MM.1S (cell line): ENCODE measurements at regions not wholly inside any gene's neighbourhood (a gene's known extent, or its start where the extent isn't known, plus 50 kb on each side); places are given as distances from the start of the nearest gene placed in this dataset.

ENCODE experiments used
- CTCF ChIP-seq: fragments of 300-600 bp; sonication (generic); IDR thresholded peaks from 2 replicates; pipeline ENCODE4 v1.5.1; 2016; ENCODE audit warnings: antibody characterized with exemption, low read length, mixed read lengths
- EZH2 ChIP-seq: fragments of 300-600 bp; sonication (generic); optimal IDR thresholded peaks from 2 replicates; pipeline ENCODE3; 2017; ENCODE audit warnings: low read depth, mild to moderate bottlenecking, antibody characterized with exemption, low read length, mixed read lengths

- TF ChIP-seq CTCF (no peak), EZH2 (no peak)
These were observed 135.9 kb upstream of the RGMB start for GRCh38 chr5:98637557-98637956.
